Endothelial cell of umbilical vein (primary cell): ENCODE measurements at regions not wholly inside any gene's neighbourhood (a gene's known extent, or its start where the extent isn't known, plus 50 kb on each side); places are given as distances from the start of the nearest gene placed in this dataset.

Source experiments
- CTCF ChIP-seq, 2 donors: IDR thresholded peaks; 1 replicate in 1 of 2; 2 replicates in 1 of 2; pipeline ENCODE4 v1.5.1; 2011; ENCODE audit warnings: low read length in 2 of 2, mild to moderate bottlenecking in 2 of 2, moderate library complexity in 2 of 2, control low read depth in 1 of 2, inconsistent platforms in 1 of 2, low read depth in 1 of 2; ENCODE audit not compliant: insufficient read depth in 1 of 2; ENCODE audit errors: extremely low read depth in 1 of 2
- EZH2 ChIP-seq: IDR thresholded peaks from 2 replicates; pipeline ENCODE4 v1.6.1; 2012; ENCODE audit warnings: borderline replicate concordance, low read depth, mild to moderate bottlenecking, moderate library complexity, low read length, inconsistent platforms; ENCODE audit not compliant: severe bottlenecking
- FOS ChIP-seq: IDR thresholded peaks from 2 replicates; pipeline ENCODE4 v1.6.1; 2011; ENCODE audit warnings: mild to moderate bottlenecking, low read length, moderate library complexity, borderline replicate concordance; ENCODE audit not compliant: insufficient read depth
- GATA2 ChIP-seq: IDR thresholded peaks from 2 replicates; pipeline ENCODE4 v1.7.0; 2011; ENCODE audit warnings: low read depth, mild to moderate bottlenecking, moderate library complexity, mixed read lengths, low read length; ENCODE audit not compliant: insufficient read length, insufficient read depth
- JUN ChIP-seq: IDR thresholded peaks from 2 replicates; pipeline ENCODE4 v1.6.1; 2011; ENCODE audit warnings: borderline replicate concordance, low read depth; ENCODE audit not compliant: insufficient read length, insufficient read depth
- MAX ChIP-seq: IDR thresholded peaks from 2 replicates; pipeline ENCODE4 v1.6.1; 2011; ENCODE audit not compliant: insufficient read depth, insufficient read length
- MYC ChIP-seq: IDR thresholded peaks from one replicate; pipeline ENCODE4 v1.6.1; 2011; ENCODE audit warnings: mild to moderate bottlenecking, low read depth, low read length
- POLR2A ChIP-seq: IDR thresholded peaks from 2 replicates; pipeline ENCODE4 v1.6.1; 2012; ENCODE audit warnings: low read depth, mild to moderate bottlenecking, control low read depth, low read length
- POLR2AphosphoS5 ChIP-seq: IDR thresholded peaks from 2 replicates; pipeline ENCODE4 v1.6.1; 2012; ENCODE audit warnings: low read depth, mild to moderate bottlenecking, control low read depth, low read length, moderate library complexity; ENCODE audit not compliant: insufficient read depth

- no peak for TF ChIP-seq GATA2
- TF ChIP-seq CTCF (IDR thresholded peaks at IDR 0.05; ENCODE audit: extremely low read depth in 1 of 2, insufficient read depth in 1 of 2, low read depth in 1 of 2, low read length in 2 of 2) = no peak
- TF ChIP-seq POLR2A = no peak
- no peak for TF ChIP-seq POLR2AphosphoS5
- TF ChIP-seq EZH2 = no peak
- no peak for TF ChIP-seq MAX
- no peak for TF ChIP-seq JUN
- no peak for TF ChIP-seq MYC
- no peak for TF ChIP-seq FOS
Measured at GRCh38 chr13:37216331-37216730, 110.9 kb upstream of the CSNK1A1L start.
